Thoracic aorta (tissue), 2 donors: ENCODE measurements at regions not wholly inside any gene's neighbourhood (a gene's known extent, or its start where the extent isn't known, plus 50 kb on each side); places are given as distances from the start of the nearest gene placed in this dataset.

Experiments used
- ATAC-seq: fragments of 150-250 bp; one replicate; pipeline ENCODE4 v1.8.0; 2017; ENCODE audit warnings: low read depth; ENCODE audit not compliant: insufficient number of reproducible peaks, low FRiP score
- DNase-seq: peaks from one replicate; pipeline ENCODE4 v3.0.0-alpha.2; 2020; ENCODE audit warnings: low spot score
- H3K27ac ChIP-seq, 2 donors: fragments of 200-600 bp; sonication (generic); 1 replicate in 1 of 2; 2 replicates in 1 of 2; pipeline ENCODE4 v1.5.1; 2016; ENCODE audit warnings: mild to moderate bottlenecking in 2 of 2, moderate library complexity in 2 of 2
- H3K27me3 ChIP-seq: fragments of 200-600 bp; sonication (generic); replicated peaks from 2 replicates; pipeline ENCODE4 v1.6.0; 2016; ENCODE audit warnings: mild to moderate bottlenecking; ENCODE audit not compliant: insufficient read depth
- H3K36me3 ChIP-seq: fragments of 200-600 bp; sonication (generic); one replicate; pipeline ENCODE4 v1.5.1; 2016
- H3K4me1 ChIP-seq, 2 donors: fragments of 200-600 bp; sonication (generic); 1 replicate in 1 of 2; 2 replicates in 1 of 2; pipeline versions ENCODE4 v1.5.1 to v1.6.0; 2016; ENCODE audit warnings: low read depth in 2 of 2, mild to moderate bottlenecking in 1 of 2; ENCODE audit not compliant: control insufficient read depth in 1 of 2
- H3K4me3 ChIP-seq: fragments of 200-600 bp; sonication (generic); 2 replicates; pipeline ENCODE4 v1.5.1; 2016; ENCODE audit warnings: mild to moderate bottlenecking
- H3K9me3 ChIP-seq: fragments of 200-600 bp; sonication (generic); 2 replicates; pipeline ENCODE4 v1.5.1; 2016
- CTCF ChIP-seq: fragments of 200-600 bp; sonication (generic); IDR thresholded peaks from one replicate; pipeline ENCODE4 v1.5.1; 2019; ENCODE audit warnings: antibody characterized with exemption

DNA sequence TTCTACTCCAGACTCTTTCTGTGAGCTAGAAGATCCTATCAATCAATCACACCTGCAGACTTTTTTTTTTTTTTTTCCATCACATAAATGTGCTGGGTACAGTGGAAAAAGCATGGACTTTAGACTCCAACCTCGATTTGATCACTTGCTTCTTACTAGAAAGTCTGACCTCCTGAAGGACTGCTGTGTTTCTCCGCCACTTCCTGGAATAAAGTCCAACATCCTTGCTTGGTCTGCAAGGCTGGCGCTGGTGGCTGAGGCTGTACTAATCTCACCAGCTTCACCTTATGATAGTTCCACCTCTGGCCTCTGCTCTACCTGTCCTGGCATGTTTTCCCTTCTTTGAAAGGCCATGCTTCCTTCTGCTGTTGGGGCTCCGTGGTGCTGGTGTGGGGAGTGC, 60.9 kb upstream of the SESN3 start:
- DNase-seq, result no peak
- Histone ChIP-seq H3K27ac (no peak overlapping the region), H3K4me3 (no peak overlapping the region), H3K4me1 (no peaks in the 10 kb centered on the region), H3K27me3 (no peaks in the 10 kb centered on the region), H3K36me3 (no peaks in the 10 kb centered on the region), H3K9me3 (no peaks in the 10 kb centered on the region)
- no peak for TF ChIP-seq CTCF
- no peak for ATAC-seq

DNA sequence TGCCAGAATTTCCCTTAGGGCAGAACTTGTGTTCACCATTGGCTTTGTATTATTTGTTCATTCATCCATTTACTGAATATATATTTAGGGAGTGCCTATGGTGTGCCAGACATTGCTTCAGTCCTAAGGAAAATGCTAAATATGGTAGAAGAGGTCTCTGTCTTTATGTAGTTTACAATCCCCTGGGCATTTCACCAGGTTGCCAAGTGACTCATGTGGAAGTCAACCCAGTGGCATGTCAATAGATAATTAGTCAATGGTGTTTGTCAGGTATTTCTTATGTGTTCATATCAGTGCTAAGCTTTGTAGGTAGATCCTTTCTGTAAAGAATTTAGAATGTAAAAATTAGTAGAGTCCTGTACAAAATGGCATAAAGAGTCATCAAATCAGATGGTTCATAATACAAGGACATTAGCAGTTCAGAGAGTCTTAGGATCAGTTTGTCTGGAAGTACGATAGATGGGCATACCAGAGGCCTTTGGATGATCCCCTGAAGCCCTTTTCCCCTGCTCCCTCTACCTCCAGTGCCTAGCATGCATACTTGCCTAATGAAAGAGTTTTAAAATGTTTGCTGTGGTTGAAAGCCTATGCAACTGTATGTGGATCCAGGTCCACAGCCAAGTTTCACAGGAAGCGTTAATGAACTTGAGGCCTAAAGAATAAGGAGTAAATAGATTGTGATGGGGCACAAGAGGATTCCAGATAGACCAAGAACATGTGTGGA, 58.5 kb upstream of the SESN3 start:
- no peak for TF ChIP-seq CTCF
- Histone ChIP-seq H3K4me1 (no peaks in the 10 kb centered on the region), H3K27ac (no peak overlapping the region), H3K27me3 (no peaks in the 10 kb centered on the region), H3K4me3 (no peak overlapping the region), H3K36me3 (no peaks in the 10 kb centered on the region), H3K9me3 (no peaks in the 10 kb centered on the region)
- ATAC-seq (no peak), DNase-seq (no peak)

GRCh38 chr11:95284057-95285052, 53.4 kb upstream of the SESN3 start:
- DNase-seq (no peak), ATAC-seq (no peak)
- H3K9me3 ChIP-seq, result no peaks in the 10 kb centered on the region
- H3K36me3 ChIP-seq, result no peaks in the 10 kb centered on the region
- H3K27ac ChIP-seq, result no peak overlapping the region
- H3K4me3 ChIP-seq, result no peak overlapping the region
- H3K27me3 ChIP-seq, result no peaks in the 10 kb centered on the region
- H3K4me1 ChIP-seq, result peaks cover 8 to 13% of the 10 kb centered on the region in 2 donors
- TF ChIP-seq CTCF, result no peak

DNA sequence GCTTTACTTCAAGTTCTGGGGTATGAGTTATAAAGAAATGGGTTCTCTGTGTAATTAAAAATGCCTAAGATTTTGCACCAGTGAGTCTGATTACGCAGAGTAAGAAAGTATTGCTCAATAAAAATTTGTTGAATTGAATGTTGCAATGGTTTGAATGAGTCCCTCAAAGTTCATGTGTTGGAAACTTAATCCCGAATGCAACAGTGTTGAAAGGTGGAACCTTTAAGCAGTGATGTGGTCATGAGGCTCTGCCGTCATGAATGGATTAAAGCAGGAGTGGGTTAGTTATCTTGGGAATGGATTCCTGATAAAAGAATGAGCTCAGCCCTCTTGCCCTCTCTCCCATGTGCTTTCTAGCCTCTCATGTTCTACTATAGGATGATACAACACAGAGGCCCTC, 52.6 kb upstream of the SESN3 start:
- Histone ChIP-seq H3K4me3 (no peak overlapping the region), H3K36me3 (no peaks in the 10 kb centered on the region), H3K9me3 (no peaks in the 10 kb centered on the region), H3K27me3 (no peaks in the 10 kb centered on the region), H3K27ac (no peak overlapping the region), H3K4me1 (peaks cover 8 to 13% of the 10 kb centered on the region in 2 donors)
- no peak for TF ChIP-seq CTCF
- DNase-seq (no peak), ATAC-seq (no peak)

DNA sequence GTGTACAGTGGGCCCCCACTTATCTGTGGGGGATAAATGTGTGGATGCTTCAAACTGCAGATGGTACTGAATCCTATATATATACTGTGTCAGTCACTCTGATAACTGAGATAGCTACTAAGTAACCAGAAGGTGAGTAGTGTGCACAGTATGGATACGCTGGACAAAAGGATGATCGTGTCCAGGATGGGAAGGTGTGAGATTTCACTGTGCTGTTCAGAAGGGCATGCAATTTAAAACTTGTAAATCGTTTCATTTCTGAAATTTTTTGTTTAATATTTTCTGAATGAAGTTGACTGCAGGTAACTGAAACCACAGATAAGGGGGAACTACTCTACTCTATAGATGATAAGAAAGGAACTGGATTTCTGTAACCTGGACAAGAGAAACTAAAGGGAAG, 52.1 kb upstream of the SESN3 start:
- no peak for ATAC-seq
- no peak for DNase-seq
- no peak overlapping the region for H3K4me3 ChIP-seq
- no peaks in the 10 kb centered on the region for H3K36me3 ChIP-seq
- no peak overlapping the region for H3K27ac ChIP-seq
- H3K4me1 ChIP-seq, result peaks cover 8 to 13% of the 10 kb centered on the region in 2 donors
- TF ChIP-seq CTCF, result no peak
- no peaks in the 10 kb centered on the region for H3K27me3 ChIP-seq
- H3K9me3 ChIP-seq, result no peaks in the 10 kb centered on the region
